GM23338 (cell line): ENCODE measurements at regions not wholly inside any gene's neighbourhood (a gene's known extent, or its start where the extent isn't known, plus 50 kb on each side); places are given as distances from the start of the nearest gene placed in this dataset.
"Not testable (repeated sequence)": the region's sequence is repeated elsewhere in the genome, so short reads cannot be mapped to it uniquely, and the experiment has no call there.

Experiments used
- ATAC-seq: fragments of 200-7000 bp; cut with Tn5 transposase; 3 replicates; pipeline ENCODE4 v1.9.1; 2020
- DNase-seq: peaks from one replicate; pipeline ENCODE4 v3.0.0-alpha.2; 2015; ENCODE audit warnings: low spot score
- H2AFZ ChIP-seq: fragments of 200-600 bp; sonication (generic); 2 replicates; pipeline ENCODE4 v1.8.0; 2016; ENCODE audit warnings: antibody characterized with exemption, mild to moderate bottlenecking, moderate library complexity
- H3F3A ChIP-seq: fragments of 200-600 bp; sonication (generic); replicated peaks from 2 replicates; pipeline ENCODE4 v1.8.0; 2017; ENCODE audit warnings: antibody characterized with exemption, mixed run types, low read depth
- H3K27ac ChIP-seq: fragments of 200-600 bp; sonication (generic); 2 replicates; pipeline ENCODE4 v1.6.1; 2016; ENCODE audit warnings: low read depth
- H3K27me3 ChIP-seq: fragments of 200-600 bp; sonication (generic); 2 replicates; pipeline ENCODE4 v1.8.0; 2016; ENCODE audit warnings: mild to moderate bottlenecking, mixed run types, moderate library complexity; ENCODE audit not compliant: insufficient read depth
- H3K36me3 ChIP-seq: fragments of 200-600 bp; sonication (generic); 2 replicates; pipeline ENCODE4 v1.8.0; 2016; ENCODE audit warnings: mild to moderate bottlenecking; ENCODE audit not compliant: insufficient read depth
- H3K4me1 ChIP-seq: fragments of 200-600 bp; sonication (generic); 2 replicates; pipeline ENCODE4 v1.8.0; 2016; ENCODE audit warnings: mild to moderate bottlenecking, moderate library complexity; ENCODE audit not compliant: insufficient read depth
- H3K4me2 ChIP-seq: fragments of 200-600 bp; sonication (generic); 2 replicates; pipeline ENCODE4 v1.7.1; 2017; ENCODE audit warnings: mixed run types
- H3K4me3 ChIP-seq: fragments of 200-600 bp; sonication (generic); 2 replicates; pipeline ENCODE4 v1.6.1; 2016; ENCODE audit warnings: mixed run types
- H3K79me2 ChIP-seq: fragments of 200-600 bp; sonication (generic); replicated peaks from 2 replicates; pipeline ENCODE4 v1.8.0; 2017; ENCODE audit warnings: mild to moderate bottlenecking; ENCODE audit not compliant: insufficient read depth
- H3K9me2 ChIP-seq: fragments of 200-600 bp; sonication (generic); 2 replicates; pipeline ENCODE4 v1.8.0; 2017; ENCODE audit not compliant: insufficient read depth
- H4K20me1 ChIP-seq: fragments of 200-600 bp; sonication (generic); replicated peaks from 2 replicates; pipeline ENCODE4 v1.8.0; 2017; ENCODE audit warnings: mild to moderate bottlenecking; ENCODE audit not compliant: insufficient read depth
- H3K27ac Mint-ChIP-seq: 2 replicates; pipeline ENCODE4 v1.8.0; 2020; ENCODE audit warnings: inconsistent platforms, mild to moderate bottlenecking, moderate library complexity, mixed read lengths
- H3K27me3 Mint-ChIP-seq: 3 replicates; pipeline ENCODE4 v1.8.0; 2022; ENCODE audit warnings: low read depth, mild to moderate bottlenecking, moderate library complexity, mixed read lengths, inconsistent platforms; ENCODE audit not compliant: insufficient read depth, poor library complexity
- H3K36me3 Mint-ChIP-seq: 3 replicates; pipeline ENCODE4 v1.8.0; 2021; ENCODE audit warnings: low read depth, mild to moderate bottlenecking, inconsistent platforms, moderate library complexity, mixed read lengths
- H3K4me1 Mint-ChIP-seq: 3 replicates; pipeline ENCODE4 v1.8.0; 2020; ENCODE audit warnings: mild to moderate bottlenecking, inconsistent platforms, mixed read lengths
- H3K4me3 Mint-ChIP-seq: 3 replicates; pipeline ENCODE4 v1.8.0; 2021; ENCODE audit warnings: moderate library complexity, mild to moderate bottlenecking, inconsistent platforms, mixed read lengths
- H3K9me3 Mint-ChIP-seq: 3 replicates; pipeline ENCODE4 v1.8.0; 2020; ENCODE audit warnings: moderate library complexity, mild to moderate bottlenecking, inconsistent platforms, mixed read lengths
- CREB1 ChIP-seq: fragments of 250-450 bp; sonication (Bioruptor Pico); IDR thresholded peaks from 2 replicates; pipeline ENCODE4 v1.5.0; 2020; ENCODE audit warnings: low read depth, mild to moderate bottlenecking, moderate library complexity
- EZH2 ChIP-seq: fragments of 200-600 bp; sonication (generic); IDR thresholded peaks from one replicate; pipeline ENCODE4 v1.8.0; 2017; ENCODE audit warnings: antibody characterized with exemption, mild to moderate bottlenecking, low read depth; ENCODE audit not compliant: unreplicated experiment
- EZH2phosphoT487 ChIP-seq: fragments of 200-600 bp; sonication (generic); IDR thresholded peaks from one replicate; pipeline ENCODE4 v1.8.1; 2018; ENCODE audit warnings: antibody characterized with exemption; ENCODE audit not compliant: unreplicated experiment
- JUNB ChIP-seq: IDR thresholded peaks from one replicate; pipeline ENCODE4 v1.6.1; 2016; ENCODE audit warnings: antibody characterized with exemption; ENCODE audit not compliant: unreplicated experiment
- NANOG ChIP-seq: IDR thresholded peaks from 2 replicates; pipeline ENCODE4 v1.6.1; 2016; ENCODE audit warnings: antibody characterized with exemption, borderline replicate concordance
- POLR2AphosphoS5 ChIP-seq: IDR thresholded peaks from 2 replicates; pipeline ENCODE4 v1.6.1; 2016; ENCODE audit warnings: antibody characterized with exemption, low read depth
- STAT1 ChIP-seq: IDR thresholded peaks from one replicate; pipeline ENCODE4 v1.6.1; 2016; ENCODE audit warnings: antibody characterized with exemption; ENCODE audit not compliant: unreplicated experiment
- ZNF114 ChIP-seq: fragments of 250-450 bp; sonication (Bioruptor Pico); IDR thresholded peaks from 2 replicates; pipeline ENCODE4 v1.5.0; 2020; ENCODE audit warnings: mild to moderate bottlenecking, moderate library complexity
- ZNF331 ChIP-seq: fragments of 250-450 bp; sonication (Bioruptor Pico); IDR thresholded peaks from 2 replicates; pipeline ENCODE4 v1.5.0; 2020; ENCODE audit warnings: low read depth, mild to moderate bottlenecking, moderate library complexity
- TF ChIP-seq, protein P1 (sequence below): IDR thresholded peaks from one replicate; pipeline ENCODE4 v1.6.1; 2018; ENCODE audit warnings: antibody characterized with exemption; ENCODE audit not compliant: unreplicated experiment
- TF ChIP-seq, protein P2 (sequence below): IDR thresholded peaks from 2 replicates; pipeline ENCODE4 v1.6.1; 2016; ENCODE audit warnings: antibody characterized with exemption
- TF ChIP-seq, protein P3 (sequence below), 2 experiments: fragments of 200-600 bp in 1 of 2; sonication (generic) in 1 of 2; conservative IDR thresholded peaks; 2 replicates each; pipeline versions ENCODE4 v1.5.1 to v1.6.1; 2016 to 2017; ENCODE audit warnings: antibody characterized with exemption in 2 of 2, low read depth in 2 of 2, mild to moderate bottlenecking in 2 of 2, moderate library complexity in 1 of 2

DNA sequence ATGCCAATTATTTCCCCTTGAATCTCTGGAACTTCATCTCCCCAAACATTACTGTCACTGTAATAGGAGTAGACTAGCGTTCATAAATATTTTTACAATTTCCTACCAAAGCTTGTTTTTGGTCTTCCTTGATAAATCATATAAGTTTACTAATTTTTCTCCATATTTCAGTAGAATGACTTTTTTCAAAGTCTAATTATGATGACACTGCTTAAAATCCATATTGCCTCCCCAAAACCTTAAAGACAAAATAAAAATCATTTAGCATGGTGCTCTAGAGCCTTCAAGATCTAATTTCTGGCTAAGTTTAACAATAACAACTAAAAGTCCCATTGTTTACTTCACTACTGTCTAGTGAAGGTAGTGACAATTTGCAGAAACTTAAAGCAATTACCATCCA is 474.2 kb upstream of the CHRM3 start (continued):
- TF ChIP-seq, protein P1, sequence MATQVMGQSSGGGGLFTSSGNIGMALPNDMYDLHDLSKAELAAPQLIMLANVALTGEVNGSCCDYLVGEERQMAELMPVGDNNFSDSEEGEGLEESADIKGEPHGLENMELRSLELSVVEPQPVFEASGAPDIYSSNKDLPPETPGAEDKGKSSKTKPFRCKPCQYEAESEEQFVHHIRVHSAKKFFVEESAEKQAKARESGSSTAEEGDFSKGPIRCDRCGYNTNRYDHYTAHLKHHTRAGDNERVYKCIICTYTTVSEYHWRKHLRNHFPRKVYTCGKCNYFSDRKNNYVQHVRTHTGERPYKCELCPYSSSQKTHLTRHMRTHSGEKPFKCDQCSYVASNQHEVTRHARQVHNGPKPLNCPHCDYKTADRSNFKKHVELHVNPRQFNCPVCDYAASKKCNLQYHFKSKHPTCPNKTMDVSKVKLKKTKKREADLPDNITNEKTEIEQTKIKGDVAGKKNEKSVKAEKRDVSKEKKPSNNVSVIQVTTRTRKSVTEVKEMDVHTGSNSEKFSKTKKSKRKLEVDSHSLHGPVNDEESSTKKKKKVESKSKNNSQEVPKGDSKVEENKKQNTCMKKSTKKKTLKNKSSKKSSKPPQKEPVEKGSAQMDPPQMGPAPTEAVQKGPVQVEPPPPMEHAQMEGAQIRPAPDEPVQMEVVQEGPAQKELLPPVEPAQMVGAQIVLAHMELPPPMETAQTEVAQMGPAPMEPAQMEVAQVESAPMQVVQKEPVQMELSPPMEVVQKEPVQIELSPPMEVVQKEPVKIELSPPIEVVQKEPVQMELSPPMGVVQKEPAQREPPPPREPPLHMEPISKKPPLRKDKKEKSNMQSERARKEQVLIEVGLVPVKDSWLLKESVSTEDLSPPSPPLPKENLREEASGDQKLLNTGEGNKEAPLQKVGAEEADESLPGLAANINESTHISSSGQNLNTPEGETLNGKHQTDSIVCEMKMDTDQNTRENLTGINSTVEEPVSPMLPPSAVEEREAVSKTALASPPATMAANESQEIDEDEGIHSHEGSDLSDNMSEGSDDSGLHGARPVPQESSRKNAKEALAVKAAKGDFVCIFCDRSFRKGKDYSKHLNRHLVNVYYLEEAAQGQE: no peak

DNA sequence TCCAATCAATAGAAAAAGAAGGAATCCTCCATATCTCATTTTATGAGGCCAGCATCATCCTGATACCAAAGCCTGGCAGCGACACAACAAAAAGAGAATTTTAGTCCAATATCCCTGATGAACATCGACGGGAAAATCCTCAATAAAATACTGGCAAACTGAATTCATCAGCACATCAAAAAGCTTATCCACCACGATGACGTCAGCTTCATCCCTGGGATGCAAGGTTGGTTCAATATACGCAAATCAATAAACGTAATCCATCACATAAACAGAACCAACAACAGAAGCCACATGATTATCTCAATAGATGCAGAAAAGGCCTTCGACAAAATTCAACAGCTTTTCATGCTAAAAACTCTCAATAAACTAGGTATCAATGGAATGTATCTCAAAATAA is 483.6 kb upstream of the CHRM3 start:
- not testable (repeated sequence) for H3K9me2 ChIP-seq, H3K4me2 ChIP-seq, H3K27ac Mint-ChIP-seq, H3K4me1 Mint-ChIP-seq, H3K4me3 ChIP-seq, DNase-seq, H3K27me3 ChIP-seq, H3K36me3 ChIP-seq, H3K4me3 Mint-ChIP-seq, H2AFZ ChIP-seq, H3K79me2 ChIP-seq, H4K20me1 ChIP-seq, H3K4me1 ChIP-seq, H3K27me3 Mint-ChIP-seq, H3K27ac ChIP-seq, ATAC-seq, H3F3A ChIP-seq
- Mint-ChIP-seq H3K36me3 (peaks cover 20% of the 10 kb centered on the region; the same call in 2 of the 3 replicates), H3K9me3 (peaks cover 40% of the 10 kb centered on the region)

DNA sequence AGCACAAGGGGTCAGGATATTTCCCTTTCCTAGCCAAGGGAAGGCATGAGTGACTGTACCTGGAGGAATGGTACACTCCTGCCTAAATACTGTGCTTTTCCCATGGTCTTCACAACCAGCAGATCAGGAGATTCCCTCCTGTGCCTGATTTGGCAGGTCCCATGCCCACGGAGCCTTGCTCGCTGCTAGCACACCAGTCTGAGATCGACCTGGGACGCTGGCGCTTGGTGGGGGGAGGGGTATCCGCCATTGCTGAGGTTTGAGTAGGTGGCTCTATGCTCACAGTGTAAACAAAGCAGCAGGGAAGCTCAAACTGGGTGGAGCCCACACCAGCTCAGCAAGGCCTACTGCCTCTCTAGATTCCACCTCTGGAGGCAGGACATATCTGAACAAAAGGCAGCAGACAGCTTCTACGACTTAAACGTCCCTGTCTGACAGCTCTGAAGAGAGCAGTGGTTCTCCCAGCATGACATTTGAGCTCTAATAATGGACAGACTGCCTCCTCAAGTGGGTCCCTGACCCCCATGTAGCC is 486.0 kb upstream of the CHRM3 start:
- no peak overlapping the region for H3K27ac Mint-ChIP-seq
- Histone ChIP-seq H3K4me3 (no peak overlapping the region), H4K20me1 (no peaks in the 10 kb centered on the region), H3F3A (no peaks in the 10 kb centered on the region), H3K36me3 (no peaks in the 10 kb centered on the region), H2AFZ (0 out of 2 replicates have a peak overlapping the region, but pooled peaks have one; percentile 5), H3K27me3 (no peaks in the 10 kb centered on the region), H3K79me2 (no peaks in the 10 kb centered on the region), H3K4me2 (no peak overlapping the region), H3K27ac (no peak overlapping the region), H3K9me2 (no peaks in the 10 kb centered on the region), H3K4me1 (no peaks in the 10 kb centered on the region)
- peaks cover 16% of the 10 kb centered on the region; the same call in 2 of the 3 replicates for H3K36me3 Mint-ChIP-seq
- peaks cover 6% of the 10 kb centered on the region for H3K27me3 Mint-ChIP-seq
- no peak for DNase-seq
- H3K4me3 Mint-ChIP-seq: no peak overlapping the region
- peaks cover 36% of the 10 kb centered on the region for H3K9me3 Mint-ChIP-seq
- no peak for TF ChIP-seq ZNF114
- no peak for TF ChIP-seq EZH2
- TF ChIP-seq, protein P1: no peak
- no peak for TF ChIP-seq CREB1 (CRISPR knock-in tag)
- TF ChIP-seq JUNB: no peak
- TF ChIP-seq, protein P2, sequence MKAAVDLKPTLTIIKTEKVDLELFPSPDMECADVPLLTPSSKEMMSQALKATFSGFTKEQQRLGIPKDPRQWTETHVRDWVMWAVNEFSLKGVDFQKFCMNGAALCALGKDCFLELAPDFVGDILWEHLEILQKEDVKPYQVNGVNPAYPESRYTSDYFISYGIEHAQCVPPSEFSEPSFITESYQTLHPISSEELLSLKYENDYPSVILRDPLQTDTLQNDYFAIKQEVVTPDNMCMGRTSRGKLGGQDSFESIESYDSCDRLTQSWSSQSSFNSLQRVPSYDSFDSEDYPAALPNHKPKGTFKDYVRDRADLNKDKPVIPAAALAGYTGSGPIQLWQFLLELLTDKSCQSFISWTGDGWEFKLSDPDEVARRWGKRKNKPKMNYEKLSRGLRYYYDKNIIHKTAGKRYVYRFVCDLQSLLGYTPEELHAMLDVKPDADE: no peak
- TF ChIP-seq EZH2phosphoT487: no peak
- no peak for TF ChIP-seq NANOG
- no peak for TF ChIP-seq POLR2AphosphoS5
- no peak for TF ChIP-seq STAT1
- TF ChIP-seq, protein P3, sequence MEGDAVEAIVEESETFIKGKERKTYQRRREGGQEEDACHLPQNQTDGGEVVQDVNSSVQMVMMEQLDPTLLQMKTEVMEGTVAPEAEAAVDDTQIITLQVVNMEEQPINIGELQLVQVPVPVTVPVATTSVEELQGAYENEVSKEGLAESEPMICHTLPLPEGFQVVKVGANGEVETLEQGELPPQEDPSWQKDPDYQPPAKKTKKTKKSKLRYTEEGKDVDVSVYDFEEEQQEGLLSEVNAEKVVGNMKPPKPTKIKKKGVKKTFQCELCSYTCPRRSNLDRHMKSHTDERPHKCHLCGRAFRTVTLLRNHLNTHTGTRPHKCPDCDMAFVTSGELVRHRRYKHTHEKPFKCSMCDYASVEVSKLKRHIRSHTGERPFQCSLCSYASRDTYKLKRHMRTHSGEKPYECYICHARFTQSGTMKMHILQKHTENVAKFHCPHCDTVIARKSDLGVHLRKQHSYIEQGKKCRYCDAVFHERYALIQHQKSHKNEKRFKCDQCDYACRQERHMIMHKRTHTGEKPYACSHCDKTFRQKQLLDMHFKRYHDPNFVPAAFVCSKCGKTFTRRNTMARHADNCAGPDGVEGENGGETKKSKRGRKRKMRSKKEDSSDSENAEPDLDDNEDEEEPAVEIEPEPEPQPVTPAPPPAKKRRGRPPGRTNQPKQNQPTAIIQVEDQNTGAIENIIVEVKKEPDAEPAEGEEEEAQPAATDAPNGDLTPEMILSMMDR (conservative IDR thresholded peaks at IDR 0.05; ENCODE audit: low read depth in 2 of 2): no peak
- TF ChIP-seq ZNF331 (CRISPR knock-in tag): no peak
- ATAC-seq: no peak
- H3K4me1 Mint-ChIP-seq: no peaks in the 10 kb centered on the region
